G401 (cell line): ENCODE measurements at regions not wholly inside any gene's neighbourhood (a gene's known extent, or its start where the extent isn't known, plus 50 kb on each side); places are given as distances from the start of the nearest gene placed in this dataset.
A peak's percentile ranks its signal among the peaks of the same experiment; 100 is the strongest.
"Not testable (repeated sequence)": the region's sequence is repeated elsewhere in the genome, so short reads cannot be mapped to it uniquely, and the experiment has no call there.

Experiments used
- DNase-seq: peaks from one replicate; pipeline ENCODE4 v3.0.0-alpha.2; 2015; ENCODE audit warnings: low spot score
- in situ Hi-C: cut with HindIII; loops from 2 replicates; pipeline ENCODE4 v1.10.0; 2016; ENCODE audit warnings: low sequenced_read_pairs, mixed read lengths

DNA sequence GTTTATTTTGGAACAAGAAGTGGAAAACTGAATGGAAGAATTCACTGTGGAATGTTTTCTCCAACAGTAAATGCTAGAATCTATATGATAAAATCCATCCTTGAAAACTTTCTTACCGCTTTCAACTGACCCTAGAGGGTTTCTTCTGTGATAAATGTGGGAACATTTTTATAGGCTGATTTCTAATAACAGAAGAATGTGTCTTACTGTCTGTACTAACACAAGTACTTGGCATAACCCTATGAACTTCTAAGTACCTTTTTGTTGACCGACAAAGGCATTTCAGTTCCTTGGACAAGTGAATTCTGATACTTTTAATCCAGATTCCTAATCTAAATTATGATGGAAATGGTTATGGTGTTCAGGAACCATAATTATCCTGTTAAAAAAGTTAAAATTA, 1109.7 kb upstream of the FLRT2 start:
- in situ Hi-C loops = no loop called here
- DNase-seq = no peak

DNA sequence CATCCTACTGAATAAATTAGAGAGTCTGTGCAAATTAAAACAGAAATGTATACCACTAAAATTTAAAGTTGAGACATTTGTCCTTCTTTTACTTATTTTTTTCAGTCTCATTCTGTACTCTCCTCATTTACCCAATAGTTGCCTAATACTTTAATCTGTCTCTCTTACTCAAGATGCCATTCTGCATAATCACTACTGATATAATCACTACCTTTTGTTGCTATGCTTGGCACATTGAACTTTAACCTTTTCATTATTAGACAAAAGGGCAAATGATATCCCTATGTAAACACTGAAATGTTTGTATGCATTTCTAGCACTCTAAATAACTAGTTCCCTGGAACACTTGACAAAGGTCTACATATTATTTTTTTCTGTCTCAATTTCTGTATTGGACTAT, 1108.3 kb upstream of the FLRT2 start:
- in situ Hi-C loops = no loop called here
- no peak for DNase-seq

DNA sequence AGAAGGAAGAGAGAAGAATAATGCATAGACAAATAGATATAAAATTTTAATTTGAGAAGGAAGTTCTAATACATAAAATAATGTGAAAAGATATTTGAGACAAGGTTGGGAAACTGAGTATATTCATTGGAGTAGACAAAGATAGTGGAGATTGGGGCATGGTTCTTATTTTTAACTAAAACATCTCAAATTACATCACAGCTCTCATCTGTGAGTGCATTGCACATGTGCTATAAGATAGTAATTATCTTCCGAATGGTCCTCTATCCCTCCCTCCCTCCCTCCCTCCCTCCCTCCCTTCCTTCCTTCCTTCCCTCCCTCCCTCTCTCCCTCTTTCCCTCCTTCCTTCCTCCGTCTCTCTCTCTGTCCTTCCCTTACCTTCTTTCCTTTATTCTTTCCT, 1104.0 kb upstream of the FLRT2 start:
- in situ Hi-C loops = no loop called here
- DNase-seq = no peak

DNA sequence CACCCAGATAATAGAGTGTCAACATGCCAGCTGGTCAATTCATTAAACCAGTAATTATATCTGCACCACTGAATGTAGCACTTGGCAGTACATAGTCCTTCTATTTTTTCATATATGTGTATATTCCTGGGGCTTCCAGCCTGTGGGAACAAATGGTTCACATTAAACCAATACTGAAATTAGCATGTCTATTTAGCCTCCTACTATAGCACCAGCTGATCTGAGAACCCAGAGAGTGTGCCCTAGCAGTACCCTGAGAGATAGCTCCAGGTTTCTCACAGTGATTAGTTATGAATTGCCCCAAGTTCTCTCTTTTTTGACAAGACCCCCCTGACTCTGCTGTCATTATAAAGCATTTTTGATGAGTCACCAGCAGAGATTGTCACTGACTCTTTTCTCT, 1097.3 kb upstream of the FLRT2 start:
- peak; percentile 7 for DNase-seq
- in situ Hi-C loops = no loop called here

DNA sequence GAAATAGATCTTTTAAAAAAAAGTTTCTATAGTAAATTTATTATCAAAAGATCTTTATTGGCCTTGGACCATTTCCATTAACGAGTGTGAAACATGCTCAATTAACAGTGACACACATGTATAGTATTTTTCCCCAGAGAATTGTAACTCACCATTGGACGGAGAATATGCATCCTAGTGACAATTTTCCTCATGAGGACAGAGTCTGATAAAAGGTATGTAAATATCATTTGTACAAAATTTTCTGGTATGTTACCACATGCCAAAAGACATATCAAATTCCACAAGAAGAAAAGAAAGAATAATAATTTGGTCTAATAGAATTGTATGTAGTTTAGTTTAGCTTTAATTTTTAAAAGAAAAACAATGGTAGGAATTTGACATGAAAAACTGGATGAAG, 1096.0 kb upstream of the FLRT2 start:
- DNase-seq = no peak
- in situ Hi-C loops = no loop called here

DNA sequence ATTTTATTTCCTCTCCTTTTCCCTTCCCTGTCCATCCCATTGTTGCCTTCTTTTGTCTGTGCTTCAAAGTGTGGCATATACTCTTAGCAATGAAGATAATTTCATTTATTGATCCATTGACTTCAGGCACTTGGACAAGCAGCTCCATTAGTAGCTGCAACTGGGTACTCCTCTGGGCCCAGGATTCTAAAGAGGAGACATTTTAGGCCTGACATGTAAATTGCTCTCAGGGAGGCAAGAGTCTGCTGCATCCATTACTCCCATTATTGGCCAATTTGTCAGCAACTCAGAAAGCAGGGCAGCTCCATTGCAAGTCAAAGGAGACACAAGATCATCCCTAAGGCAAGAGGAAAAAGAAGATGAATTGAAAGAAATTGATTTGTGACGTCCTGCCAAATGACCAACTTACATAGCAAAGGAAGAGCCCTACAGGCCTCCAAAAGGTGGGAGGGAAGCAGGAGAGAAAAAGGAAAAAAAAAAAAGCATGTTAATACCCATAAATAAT, 1094.1 kb upstream of the FLRT2 start:
- DNase-seq = no peak
- in situ Hi-C loops = no loop called here

DNA sequence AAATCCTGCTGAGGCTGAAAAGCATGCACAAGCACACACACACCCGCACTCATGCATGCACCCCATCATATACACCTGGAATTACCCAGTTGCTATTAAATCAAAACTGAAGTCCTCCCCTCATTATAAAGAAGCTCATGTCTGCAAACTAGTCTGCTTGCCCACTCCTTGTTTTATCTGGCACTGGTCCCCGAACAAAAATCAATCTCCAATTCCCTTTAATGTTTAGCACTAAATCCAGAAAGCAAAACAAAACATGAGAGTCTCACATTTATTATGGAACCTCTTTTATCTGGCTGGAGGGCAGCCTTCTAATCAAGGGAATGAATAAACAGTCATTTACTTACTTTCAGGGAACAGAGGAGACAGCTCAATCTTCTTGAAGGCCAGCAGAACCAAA, 1093.4 kb upstream of the FLRT2 start:
- no peak for DNase-seq
- in situ Hi-C loops = no loop called here

DNA sequence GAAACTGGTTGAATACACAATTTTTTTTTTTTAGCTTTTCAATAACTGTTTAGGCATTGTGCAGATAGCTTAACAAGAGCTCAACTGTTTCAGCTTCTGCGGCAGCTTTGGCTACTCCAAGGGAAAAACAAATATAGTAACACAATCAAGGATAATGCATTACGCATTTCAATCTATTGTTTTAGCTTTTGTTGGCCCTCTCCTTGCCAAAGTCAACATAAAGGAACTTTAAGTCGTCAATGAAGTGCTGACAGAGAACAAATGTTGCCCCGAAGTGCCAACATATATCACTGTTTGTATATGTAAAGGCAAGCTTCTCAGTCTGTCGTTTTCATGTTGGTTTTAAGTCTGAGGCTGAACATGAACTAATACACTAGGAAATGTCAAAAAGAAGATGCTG, 1087.4 kb upstream of the FLRT2 start:
- in situ Hi-C loops = no loop called here
- DNase-seq = no peak

DNA sequence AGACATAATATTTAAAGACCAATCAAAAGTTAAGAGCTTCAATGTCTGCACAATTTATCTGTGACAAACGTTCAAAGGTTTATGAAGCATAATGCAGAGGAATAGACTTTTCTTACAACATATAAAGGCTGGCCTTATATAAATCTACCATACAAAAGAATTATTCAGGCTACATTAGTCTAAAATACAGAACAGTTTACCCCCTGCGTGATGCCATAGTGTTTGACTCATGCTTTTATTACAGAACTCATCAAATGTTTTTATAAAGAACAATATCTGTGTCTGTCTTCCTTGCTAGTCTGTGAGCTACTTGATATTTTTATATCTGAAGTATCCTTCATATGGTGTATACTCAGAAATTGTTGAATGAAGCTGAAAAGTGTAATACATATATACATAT, 1084.5 kb upstream of the FLRT2 start:
- DNase-seq = no peak
- in situ Hi-C loops = no loop called here

DNA sequence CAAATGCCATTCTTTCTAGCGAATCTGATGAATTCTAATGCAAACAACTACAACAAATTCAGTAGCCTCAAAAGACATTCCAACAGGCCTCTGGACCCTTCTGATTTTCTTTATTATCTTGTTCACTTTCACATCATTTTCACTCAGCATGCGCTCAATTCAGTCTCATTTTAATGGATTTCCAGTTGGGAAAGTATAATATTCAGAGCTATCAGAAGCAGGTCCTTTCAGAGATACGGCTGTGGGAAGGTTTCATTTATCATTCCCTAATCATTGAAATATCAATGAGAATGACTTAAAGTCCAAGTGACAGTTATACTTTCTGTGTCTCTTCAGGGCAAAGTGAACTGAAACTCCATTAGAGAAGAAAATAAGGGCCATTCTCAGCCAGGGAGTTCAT, 1083.7 kb upstream of the FLRT2 start:
- in situ Hi-C loops = no loop called here
- DNase-seq = no peak

DNA sequence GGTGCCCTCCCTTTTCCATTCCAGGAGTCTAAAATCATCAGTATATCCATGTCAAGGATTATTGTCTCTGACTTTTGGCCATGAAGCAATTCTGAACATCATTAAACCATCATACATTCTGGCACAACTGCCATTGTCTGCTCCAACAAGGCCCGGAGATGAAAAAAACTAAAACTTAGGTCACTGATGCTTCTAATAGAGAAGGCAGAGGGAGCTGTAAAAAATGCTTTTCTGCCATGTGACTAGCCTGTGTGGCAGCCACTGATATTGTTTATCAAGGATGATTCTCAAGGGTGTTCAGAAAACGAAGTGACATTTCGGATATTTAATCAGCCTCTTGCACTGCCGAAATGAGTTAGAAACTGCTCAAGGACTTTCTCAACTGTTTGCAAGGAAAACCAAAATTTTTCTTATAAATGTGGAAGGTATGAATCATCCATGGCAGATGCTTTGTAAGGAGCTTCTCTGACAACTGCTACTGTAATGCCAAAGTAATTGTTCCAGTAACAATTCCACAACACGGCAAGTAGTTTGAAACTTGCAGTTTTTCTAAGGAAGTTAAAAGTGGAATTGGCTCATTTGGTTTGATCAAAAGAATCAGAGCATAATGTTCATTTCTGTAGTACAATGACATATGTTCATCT, 1076.5 kb upstream of the FLRT2 start:
- in situ Hi-C loops = no loop called here
- no peak for DNase-seq

DNA sequence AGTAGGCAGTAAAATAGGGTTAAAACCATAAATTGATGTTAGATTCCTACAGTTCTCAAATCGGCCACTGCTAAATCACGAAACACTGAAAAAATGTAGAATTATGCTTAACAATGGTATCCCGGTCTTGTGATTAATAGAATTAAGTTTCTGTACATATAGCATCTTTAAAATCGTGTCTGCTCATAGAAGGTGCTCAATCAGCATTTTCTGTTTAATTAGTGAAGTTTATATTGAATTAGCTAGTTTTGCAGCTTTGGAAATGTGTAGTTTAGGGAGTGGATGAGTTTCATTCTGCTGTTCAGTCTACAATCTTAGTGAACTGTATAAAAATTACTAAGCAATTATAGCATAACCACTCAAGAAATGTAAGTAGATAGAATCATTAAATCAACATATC, 1075.8 kb upstream of the FLRT2 start:
- in situ Hi-C loops = no loop called here
- no peak for DNase-seq

DNA sequence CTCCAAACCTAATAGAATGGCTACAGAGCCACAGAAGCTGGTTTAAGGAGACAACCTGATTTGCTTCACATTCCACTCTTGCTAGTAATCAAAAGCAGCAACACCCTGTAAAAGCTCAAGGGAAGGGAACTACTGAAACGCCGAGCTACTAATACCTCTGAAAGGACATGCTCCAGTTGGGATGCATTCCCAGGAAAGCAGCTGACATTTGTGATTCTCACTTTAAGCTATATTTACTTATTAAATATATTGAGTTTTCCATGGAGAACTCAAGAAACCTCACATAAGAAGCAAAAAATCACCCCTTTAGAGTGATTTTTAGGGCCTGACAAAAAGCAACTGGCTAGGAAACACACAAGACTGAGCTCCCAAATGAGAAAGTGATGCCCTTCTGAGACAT, 1073.0 kb upstream of the FLRT2 start:
- in situ Hi-C loops = no loop called here

DNA sequence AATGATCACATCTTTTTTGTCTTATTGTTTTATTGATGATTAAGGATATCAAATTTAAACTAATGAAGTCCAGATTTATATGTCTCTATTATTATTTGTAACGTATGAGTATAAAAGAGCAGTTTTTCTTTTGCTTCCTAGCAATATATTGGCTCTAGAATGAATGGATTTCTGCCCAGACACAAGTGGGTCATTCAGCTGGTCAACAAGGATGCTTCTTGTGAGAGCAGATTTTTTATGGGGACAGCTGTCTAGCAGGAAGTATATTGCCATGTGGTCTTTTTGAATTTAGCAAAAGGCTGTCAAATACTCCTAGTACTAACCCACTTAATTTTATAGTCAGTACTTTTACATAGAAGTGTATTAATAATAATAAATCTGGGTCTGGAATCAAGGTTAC, 1071.1 kb upstream of the FLRT2 start:
- peak; percentile 78 for DNase-seq

More for the DNA sequence above, 1073.0 kb upstream of the FLRT2 start:
- no peak for DNase-seq

DNA sequence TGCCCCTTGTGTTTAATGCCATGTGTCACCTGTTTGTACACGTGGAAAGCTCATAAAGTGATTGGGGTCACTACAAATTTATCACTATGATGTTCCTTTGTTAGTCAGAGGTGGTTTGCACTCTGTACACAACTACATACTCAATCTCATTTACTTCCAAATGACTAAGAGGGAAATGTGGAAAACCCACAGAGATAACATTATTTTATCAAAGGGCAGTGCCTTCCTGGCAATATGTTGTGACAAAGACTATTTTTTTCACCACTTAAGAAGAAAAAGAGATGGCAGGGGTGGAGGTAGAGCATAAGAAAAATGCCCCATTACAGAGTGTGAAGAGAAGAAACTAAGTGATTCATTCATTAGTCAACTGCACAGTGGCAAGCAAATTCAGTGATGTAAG, 1064.1 kb upstream of the FLRT2 start:
- DNase-seq = no peak

More for the DNA sequence above, 1071.1 kb upstream of the FLRT2 start:
- in situ Hi-C loops = no loop called here

DNA sequence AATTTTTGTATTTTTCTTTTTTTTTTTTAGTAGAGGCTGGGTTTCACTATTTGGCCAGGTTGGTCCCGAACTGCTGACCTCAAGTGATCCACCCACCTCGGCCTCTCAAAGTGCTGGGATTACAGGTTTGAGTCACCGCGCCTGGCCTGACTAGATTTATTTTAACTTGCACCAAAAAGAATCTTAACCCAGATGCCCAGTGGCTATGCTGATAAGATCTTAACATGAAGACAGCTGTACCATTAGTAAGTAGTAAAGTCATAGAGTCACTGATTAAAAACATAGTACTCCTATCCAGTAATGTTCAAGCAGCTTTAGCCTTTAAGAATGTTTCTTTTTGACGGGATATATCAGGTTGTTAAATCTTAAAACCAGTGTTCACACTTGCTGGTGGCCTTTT, 1061.8 kb upstream of the FLRT2 start:
- DNase-seq = no peak
- in situ Hi-C loops = no loop called here

More for the DNA sequence above, 1064.1 kb upstream of the FLRT2 start:
- in situ Hi-C loops = no loop called here

DNA sequence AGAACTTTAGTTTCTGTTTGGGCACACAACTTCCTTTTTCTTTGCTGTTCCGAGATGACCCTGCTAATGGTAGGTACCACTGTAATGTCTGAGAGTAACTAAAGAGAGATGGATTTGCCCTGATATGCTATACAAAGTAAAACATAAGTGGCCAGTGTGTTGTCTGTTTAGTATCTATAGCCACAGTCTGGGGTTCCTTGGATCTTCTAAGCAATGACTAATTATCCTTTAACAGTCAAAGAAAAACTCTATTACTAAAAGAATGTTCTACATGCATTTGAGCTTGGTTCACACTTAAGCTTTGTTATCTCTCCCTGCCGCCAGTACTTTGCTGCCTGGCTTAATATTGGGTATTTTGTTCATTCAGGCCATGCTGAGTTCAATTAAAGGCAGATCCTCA, 1051.9 kb upstream of the FLRT2 start:
- in situ Hi-C loops = no loop called here
- no peak for DNase-seq

DNA sequence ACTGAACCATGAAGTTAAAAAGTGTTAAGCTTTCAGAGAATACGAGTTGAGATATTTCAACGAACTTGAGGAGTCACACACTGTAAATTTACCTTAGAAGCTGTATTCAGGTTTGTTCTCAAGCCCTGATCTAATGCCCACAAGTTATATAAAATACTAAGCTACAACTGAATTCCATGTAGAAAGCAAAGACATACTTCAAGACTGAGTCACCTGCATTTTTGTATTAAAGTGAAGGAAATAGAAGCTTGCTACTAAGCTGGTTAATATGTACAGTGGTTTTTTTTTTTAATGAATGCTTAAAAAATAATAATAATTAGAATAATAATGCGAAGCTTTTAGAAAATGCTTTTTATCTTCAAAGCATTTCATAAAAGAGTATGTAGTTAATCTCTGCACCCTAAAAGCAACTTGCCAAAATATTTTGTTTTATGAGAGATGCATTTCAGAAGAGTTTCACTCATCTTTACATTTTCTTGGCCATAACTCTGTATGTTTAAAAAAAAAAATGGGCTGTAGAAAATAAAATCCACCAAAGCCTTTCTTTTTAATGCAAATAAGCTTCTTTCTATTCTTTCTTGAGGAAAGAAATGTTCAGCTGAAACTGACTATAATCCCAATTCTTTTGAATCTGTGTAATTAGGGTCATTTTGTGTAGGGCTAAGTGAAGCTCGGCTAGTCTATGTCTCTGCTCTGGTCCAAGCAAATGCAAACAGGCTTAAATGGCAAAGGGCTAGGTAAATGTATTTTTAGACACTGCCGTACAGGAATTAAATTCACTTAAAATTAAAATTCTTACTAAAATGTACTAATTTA, 1047.5 kb upstream of the FLRT2 start:
- in situ Hi-C loops = no loop called here
- DNase-seq = no peak

DNA sequence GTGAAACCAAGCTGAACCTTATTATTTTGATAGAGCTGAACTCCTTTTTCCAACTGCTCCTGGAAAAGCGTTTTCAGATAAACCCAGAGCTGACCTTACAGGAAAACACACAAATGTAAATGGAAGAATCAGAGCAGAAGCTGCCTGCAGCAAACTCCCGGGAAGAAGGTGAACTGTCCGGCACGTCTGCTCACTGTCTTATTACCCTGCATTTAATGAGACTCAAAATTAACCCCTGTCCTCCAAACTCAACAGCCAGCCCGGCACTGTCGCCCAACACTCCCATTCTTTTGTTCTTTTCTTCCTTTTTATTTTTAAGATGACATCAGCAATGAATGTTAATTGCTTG, 1046.9 kb upstream of the FLRT2 start:
- DNase-seq = peak; percentile 16
- in situ Hi-C loops = no loop called here

DNA sequence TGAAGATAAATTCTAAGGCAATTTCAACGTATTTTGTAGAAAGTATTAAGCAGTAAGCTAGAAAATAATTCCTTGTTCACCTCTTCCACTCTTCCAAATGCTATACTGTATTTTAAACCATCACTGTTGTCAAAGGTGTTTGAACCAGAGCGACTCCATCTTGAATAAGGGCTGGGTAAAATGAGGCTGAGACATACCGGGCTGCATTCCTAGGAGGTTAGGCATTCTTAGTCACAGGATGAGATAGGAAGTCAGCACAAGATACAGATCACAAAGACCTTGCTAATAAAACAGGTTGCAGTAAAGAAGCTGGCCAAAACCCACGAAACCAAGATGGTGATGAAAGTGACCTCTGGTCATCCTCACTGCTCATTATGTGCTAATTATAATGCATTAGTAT, 1045.7 kb upstream of the FLRT2 start:
- DNase-seq, in situ Hi-C loops: not testable (repeated sequence)

DNA sequence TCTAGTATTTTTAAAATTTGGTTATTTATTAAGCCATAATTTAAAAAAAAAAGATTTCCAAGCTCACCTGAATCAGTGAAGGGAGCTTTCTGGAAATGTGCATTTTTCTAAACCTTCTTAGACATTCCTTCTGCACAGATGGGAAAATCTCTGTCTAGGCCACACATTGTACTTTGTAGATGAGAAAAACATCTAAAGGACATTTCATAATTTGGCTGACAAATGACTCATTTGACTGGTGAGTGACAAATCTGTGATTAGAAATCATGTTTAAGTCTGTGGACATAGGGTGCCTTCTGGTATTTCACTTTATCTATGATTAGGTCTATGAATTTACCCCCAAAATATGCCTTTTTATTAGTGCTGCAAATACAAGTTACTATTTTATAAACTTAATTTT, 1044.9 kb upstream of the FLRT2 start:
- no peak for DNase-seq
- in situ Hi-C loops = no loop called here
